ENCODE measurements at regions not wholly inside any gene's neighbourhood (a gene's known extent, or its start where the extent isn't known, plus 50 kb on each side); places are given as distances from the start of the nearest gene placed in this dataset.

DNA sequence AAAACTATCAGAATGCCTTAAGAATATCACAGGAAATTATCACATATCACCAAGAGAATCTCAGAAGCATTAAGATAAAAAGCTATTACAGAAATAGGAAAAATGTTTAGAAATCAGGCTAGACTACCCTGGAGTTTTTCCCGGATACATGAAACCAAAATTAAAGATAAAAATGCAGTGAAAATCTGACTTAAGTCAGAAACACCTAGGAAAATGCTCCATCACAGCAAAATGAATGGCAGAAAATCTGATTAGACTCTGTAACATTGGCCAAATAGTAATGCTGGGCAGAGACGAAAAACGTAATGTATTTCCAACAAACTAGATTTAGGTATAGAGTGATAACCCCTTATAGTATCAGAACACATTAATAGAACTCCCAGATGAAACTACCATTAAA, 1626.7 kb upstream of the C9orf72 start:
- TF ChIP-seq, protein P1, sequence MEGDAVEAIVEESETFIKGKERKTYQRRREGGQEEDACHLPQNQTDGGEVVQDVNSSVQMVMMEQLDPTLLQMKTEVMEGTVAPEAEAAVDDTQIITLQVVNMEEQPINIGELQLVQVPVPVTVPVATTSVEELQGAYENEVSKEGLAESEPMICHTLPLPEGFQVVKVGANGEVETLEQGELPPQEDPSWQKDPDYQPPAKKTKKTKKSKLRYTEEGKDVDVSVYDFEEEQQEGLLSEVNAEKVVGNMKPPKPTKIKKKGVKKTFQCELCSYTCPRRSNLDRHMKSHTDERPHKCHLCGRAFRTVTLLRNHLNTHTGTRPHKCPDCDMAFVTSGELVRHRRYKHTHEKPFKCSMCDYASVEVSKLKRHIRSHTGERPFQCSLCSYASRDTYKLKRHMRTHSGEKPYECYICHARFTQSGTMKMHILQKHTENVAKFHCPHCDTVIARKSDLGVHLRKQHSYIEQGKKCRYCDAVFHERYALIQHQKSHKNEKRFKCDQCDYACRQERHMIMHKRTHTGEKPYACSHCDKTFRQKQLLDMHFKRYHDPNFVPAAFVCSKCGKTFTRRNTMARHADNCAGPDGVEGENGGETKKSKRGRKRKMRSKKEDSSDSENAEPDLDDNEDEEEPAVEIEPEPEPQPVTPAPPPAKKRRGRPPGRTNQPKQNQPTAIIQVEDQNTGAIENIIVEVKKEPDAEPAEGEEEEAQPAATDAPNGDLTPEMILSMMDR (IDR thresholded peaks at IDR 0.05) = no peak
- TF ChIP-seq POLR2A (IDR thresholded peaks at IDR 0.05) = no peak
